ENCODE measurements at regions not wholly inside any gene's neighbourhood (a gene's known extent, or its start where the extent isn't known, plus 50 kb on each side); places are given as distances from the start of the nearest gene placed in this dataset.

DNA sequence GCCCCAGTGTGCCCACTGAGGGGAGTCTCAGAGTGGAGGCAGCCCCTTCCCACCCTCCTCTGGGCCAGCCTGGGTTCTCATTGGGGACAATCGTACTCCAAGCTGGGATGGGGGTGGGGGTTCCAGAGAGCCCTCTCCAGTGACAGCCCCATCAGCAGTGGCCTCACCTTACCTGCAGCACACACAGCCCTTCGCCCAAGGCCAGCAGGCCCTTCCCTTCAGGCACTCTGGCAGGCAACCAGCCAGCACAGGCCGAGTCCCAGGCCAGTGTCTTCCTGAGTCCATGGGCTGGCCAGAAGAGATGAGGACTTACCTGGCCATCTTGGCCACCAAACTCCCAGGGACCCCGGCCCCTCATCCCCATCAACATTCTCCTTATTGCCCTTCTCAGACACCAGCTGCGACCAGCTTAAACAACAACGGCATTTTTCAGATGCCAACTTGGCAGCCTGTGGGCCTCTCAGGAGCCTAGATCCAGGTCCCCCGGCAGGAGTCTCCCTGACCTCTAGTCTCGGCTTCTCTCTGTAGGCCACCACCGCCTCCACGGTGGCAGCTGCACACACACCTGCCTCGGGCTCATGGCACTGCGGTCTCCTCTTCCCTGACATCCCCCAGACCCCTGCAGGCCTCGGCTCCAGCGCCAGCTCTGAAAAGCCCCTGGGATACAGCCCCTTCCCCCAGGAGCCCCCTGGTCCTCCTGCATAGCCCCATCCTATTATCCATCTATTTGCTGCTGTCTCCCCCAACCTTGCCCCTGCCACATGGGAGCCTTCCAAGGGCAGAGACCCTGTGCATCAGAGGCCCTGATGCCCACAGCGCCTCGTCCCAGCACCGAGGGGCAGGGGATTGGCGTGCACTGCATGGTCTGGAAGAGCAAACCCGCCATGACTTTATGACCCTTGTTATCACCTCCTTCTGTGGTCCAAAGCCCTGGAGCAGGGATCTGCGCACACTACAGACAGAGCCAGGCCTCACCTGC, 111.2 kb upstream of the FGF3 start:
- RAD21 ChIA-PET (ENCODE audit: low non-redundant PET in 1 of 2, low total read pairs in 2 of 2, uncharacterized antibody in 2 of 2, unreplicated experiment in 2 of 2): no interaction called here
- Histone ChIP-seq H2AFZ (ENCODE audit: low read depth, low read length, poor library complexity, severe bottlenecking) (no peak overlapping the region), H3K4me1 (ENCODE audit: control insufficient read depth in 1 of 2, insufficient read depth in 2 of 2, low read length in 2 of 2) (peaks cover 6 to 9% of the 10 kb centered on the region in 2 experiments), H3K9ac (ENCODE audit: low read length) (no peak overlapping the region), H3K4me2 (ENCODE audit: low read length) (no peak overlapping the region), H3K79me2 (ENCODE audit: insufficient read depth, low read length) (no peaks in the 10 kb centered on the region), H3K27ac (ENCODE audit: low read depth, low read length) (no peak overlapping the region), H3K9me3 (ENCODE audit: control insufficient read depth in 1 of 2, insufficient read depth in 1 of 2, low read depth in 1 of 2, low read length in 2 of 2) (no peaks in the 10 kb centered on the region), H3K36me3 (ENCODE audit: control insufficient read depth in 1 of 2, insufficient read depth in 2 of 2, low read length in 2 of 2) (no peaks in the 10 kb centered on the region), H3K9me2 (ENCODE audit: insufficient read depth) (no peaks in the 10 kb centered on the region), H3K4me3 (replicated peaks in 1 of 2; ENCODE audit: low read depth in 1 of 2, low read length in 2 of 2) (no peak overlapping the region), H4K20me1 (ENCODE audit: insufficient read depth) (no peaks in the 10 kb centered on the region), H3K27me3 (ENCODE audit: insufficient read depth, low read length) (no peaks in the 10 kb centered on the region)
- DNase-seq (ENCODE audit: low read depth, low spot score): no peak
- BruUV-seq (replicated peaks): no TSS peak
- ATAC-seq: no peak
- CTCF ChIA-PET: interaction anchor here (1.7 kb wide), 1 partner anchor 12 kb away, joined by 9 read pairs; no protein-coding TSS in a partner anchor
- TF ChIP-seq, protein P1, sequence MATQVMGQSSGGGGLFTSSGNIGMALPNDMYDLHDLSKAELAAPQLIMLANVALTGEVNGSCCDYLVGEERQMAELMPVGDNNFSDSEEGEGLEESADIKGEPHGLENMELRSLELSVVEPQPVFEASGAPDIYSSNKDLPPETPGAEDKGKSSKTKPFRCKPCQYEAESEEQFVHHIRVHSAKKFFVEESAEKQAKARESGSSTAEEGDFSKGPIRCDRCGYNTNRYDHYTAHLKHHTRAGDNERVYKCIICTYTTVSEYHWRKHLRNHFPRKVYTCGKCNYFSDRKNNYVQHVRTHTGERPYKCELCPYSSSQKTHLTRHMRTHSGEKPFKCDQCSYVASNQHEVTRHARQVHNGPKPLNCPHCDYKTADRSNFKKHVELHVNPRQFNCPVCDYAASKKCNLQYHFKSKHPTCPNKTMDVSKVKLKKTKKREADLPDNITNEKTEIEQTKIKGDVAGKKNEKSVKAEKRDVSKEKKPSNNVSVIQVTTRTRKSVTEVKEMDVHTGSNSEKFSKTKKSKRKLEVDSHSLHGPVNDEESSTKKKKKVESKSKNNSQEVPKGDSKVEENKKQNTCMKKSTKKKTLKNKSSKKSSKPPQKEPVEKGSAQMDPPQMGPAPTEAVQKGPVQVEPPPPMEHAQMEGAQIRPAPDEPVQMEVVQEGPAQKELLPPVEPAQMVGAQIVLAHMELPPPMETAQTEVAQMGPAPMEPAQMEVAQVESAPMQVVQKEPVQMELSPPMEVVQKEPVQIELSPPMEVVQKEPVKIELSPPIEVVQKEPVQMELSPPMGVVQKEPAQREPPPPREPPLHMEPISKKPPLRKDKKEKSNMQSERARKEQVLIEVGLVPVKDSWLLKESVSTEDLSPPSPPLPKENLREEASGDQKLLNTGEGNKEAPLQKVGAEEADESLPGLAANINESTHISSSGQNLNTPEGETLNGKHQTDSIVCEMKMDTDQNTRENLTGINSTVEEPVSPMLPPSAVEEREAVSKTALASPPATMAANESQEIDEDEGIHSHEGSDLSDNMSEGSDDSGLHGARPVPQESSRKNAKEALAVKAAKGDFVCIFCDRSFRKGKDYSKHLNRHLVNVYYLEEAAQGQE (IDR thresholded peaks at IDR 0.05; ENCODE audit: low read depth): no peak
- TF ChIP-seq ZNF274 (IDR thresholded peaks at IDR 0.05; ENCODE audit: low read depth, low read length) (no peak), POLR2A (IDR thresholded peaks at IDR 0.05; ENCODE audit: borderline replicate concordance, extremely low read depth, insufficient read depth, insufficient read length) (no peak), SIN3A (IDR thresholded peaks at IDR 0.05; ENCODE audit: low read depth) (no peak), POLR2AphosphoS5 (IDR thresholded peaks at IDR 0.05; ENCODE audit: low read depth, low read length) (no peak), EZH2phosphoT487 (IDR thresholded peaks at IDR 0.05; ENCODE audit: borderline replicate concordance) (no peak), TCF7L2 (IDR thresholded peaks at IDR 0.05; ENCODE audit: borderline replicate concordance, extremely low read depth, insufficient read depth, insufficient read length) (no peak), JUND (IDR thresholded peaks at IDR 0.05) (no peak), EGR1 (IDR thresholded peaks at IDR 0.05; ENCODE audit: low read depth) (no peak), ELF1 (IDR thresholded peaks at IDR 0.05; ENCODE audit: borderline replicate concordance, low read depth) (no peak), CBX3 (IDR thresholded peaks at IDR 0.05; ENCODE audit: low read depth) (no peak)
- TF ChIP-seq, protein P2, sequence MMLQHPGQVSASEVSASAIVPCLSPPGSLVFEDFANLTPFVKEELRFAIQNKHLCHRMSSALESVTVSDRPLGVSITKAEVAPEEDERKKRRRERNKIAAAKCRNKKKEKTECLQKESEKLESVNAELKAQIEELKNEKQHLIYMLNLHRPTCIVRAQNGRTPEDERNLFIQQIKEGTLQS (IDR thresholded peaks at IDR 0.05): no peak
- POLR2A ChIA-PET: no interaction called here
- intact Hi-C loops (cut with micrococcal nuclease): no loop called here

Data from HCT116 (cell line).